BJ (cell line): ENCODE measurements at regions not wholly inside any gene's neighbourhood (a gene's known extent, or its start where the extent isn't known, plus 50 kb on each side); places are given as distances from the start of the nearest gene placed in this dataset.

Experiments used
- CTCF ChIA-PET: fragments of 350-600 bp; formaldehyde crosslinking; extraction: SDS; loops from one replicate; lab custom pipeline; 2021; ENCODE audit warnings: antibody characterized with exemption, inconsistent platforms; lab: Yijun Ruan, JAX
- POLR2A ChIA-PET: fragments of 300-600 bp; sonication (Branson Sonifier 250); formaldehyde crosslinking; extraction: SDS; loops from one replicate; lab custom pipeline; 2021; ENCODE audit warnings: antibody characterized with exemption; lab: Charles Lee
- DNase-seq: peaks from one replicate; pipeline ENCODE4 v3.0.0-alpha.2; 2011; ENCODE audit warnings: low read depth
- H3K27me3 ChIP-seq: 2 replicates; pipeline ENCODE4 v1.6.0; 2011; ENCODE audit warnings: low read length; ENCODE audit not compliant: control insufficient read depth, insufficient read depth
- H3K36me3 ChIP-seq: 2 replicates; pipeline ENCODE4 v1.5.1; 2011; ENCODE audit warnings: low read length; ENCODE audit not compliant: control insufficient read depth, insufficient read depth
- H3K4me3 ChIP-seq: 2 replicates; pipeline ENCODE4 v1.5.1; 2011; ENCODE audit warnings: low read depth, mild to moderate bottlenecking, control low read depth, low read length
- TF ChIP-seq, protein P1 (sequence below): IDR thresholded peaks from 2 replicates; pipeline ENCODE4 v1.5.1; 2011; ENCODE audit warnings: low read depth, mild to moderate bottlenecking, control low read depth, inconsistent platforms, low read length, moderate library complexity; ENCODE audit not compliant: insufficient read depth

GRCh38 chr12:107344035-107344808 lies 250.9 kb upstream of the CRY1 start:
- TF ChIP-seq, protein P1, sequence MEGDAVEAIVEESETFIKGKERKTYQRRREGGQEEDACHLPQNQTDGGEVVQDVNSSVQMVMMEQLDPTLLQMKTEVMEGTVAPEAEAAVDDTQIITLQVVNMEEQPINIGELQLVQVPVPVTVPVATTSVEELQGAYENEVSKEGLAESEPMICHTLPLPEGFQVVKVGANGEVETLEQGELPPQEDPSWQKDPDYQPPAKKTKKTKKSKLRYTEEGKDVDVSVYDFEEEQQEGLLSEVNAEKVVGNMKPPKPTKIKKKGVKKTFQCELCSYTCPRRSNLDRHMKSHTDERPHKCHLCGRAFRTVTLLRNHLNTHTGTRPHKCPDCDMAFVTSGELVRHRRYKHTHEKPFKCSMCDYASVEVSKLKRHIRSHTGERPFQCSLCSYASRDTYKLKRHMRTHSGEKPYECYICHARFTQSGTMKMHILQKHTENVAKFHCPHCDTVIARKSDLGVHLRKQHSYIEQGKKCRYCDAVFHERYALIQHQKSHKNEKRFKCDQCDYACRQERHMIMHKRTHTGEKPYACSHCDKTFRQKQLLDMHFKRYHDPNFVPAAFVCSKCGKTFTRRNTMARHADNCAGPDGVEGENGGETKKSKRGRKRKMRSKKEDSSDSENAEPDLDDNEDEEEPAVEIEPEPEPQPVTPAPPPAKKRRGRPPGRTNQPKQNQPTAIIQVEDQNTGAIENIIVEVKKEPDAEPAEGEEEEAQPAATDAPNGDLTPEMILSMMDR, result no peak
- DNase-seq, result no peak
- Histone ChIP-seq H3K27me3 (no peaks in the 10 kb centered on the region), H3K4me3 (no peak overlapping the region), H3K36me3 (no peaks in the 10 kb centered on the region)
- ChIA-PET CTCF (interaction anchor here (0.7 kb wide), 1 partner anchor 58 kb away, joined by 3 read pairs; no protein-coding TSS in a partner anchor), POLR2A (no interaction called here)

DNA sequence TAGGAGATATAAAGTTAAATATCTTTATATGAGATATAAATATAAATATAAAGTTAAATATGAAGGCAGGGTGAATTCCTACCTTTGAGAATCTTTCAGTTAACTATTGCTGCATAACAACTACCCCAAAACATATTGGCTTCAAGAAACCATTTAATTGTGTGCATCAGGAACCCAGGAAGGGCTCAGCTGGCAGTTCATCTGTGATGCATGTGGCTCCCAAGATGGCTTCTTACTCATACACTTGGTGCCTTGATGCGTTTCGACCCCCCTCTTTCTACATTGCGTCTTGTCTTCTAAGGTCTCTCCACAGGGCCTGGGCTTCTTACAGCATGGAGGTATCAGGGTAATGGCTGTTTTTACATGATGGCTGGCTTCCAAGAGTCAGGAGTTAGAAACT lies 253.9 kb upstream of the CRY1 start:
- TF ChIP-seq, protein P1, result no peak
- ChIA-PET POLR2A (no interaction called here), CTCF (interaction anchor here (0.9 kb wide), 1 partner anchor 260 kb away, joined by 3 read pairs; no protein-coding TSS in a partner anchor)
- no peaks in the 10 kb centered on the region for H3K27me3 ChIP-seq
- DNase-seq, result no peak
- no peak overlapping the region for H3K4me3 ChIP-seq
- H3K36me3 ChIP-seq, result no peaks in the 10 kb centered on the region

- ChIA-PET POLR2A (no interaction called here), CTCF (interaction anchor here (0.6 to 1.7 kb wide), 2 partner anchors 53 to 218 kb away, joined by 3 to 7 read pairs; no protein-coding TSS in a partner anchor)
- Histone ChIP-seq H3K36me3 (no peaks in the 10 kb centered on the region), H3K4me3 (no peak overlapping the region), H3K27me3 (no peaks in the 10 kb centered on the region)
- TF ChIP-seq, protein P1, result no peak
- DNase-seq, result no peak
Measured at GRCh38 chr12:107349008-107349747, 255.8 kb upstream of the CRY1 start.

DNA sequence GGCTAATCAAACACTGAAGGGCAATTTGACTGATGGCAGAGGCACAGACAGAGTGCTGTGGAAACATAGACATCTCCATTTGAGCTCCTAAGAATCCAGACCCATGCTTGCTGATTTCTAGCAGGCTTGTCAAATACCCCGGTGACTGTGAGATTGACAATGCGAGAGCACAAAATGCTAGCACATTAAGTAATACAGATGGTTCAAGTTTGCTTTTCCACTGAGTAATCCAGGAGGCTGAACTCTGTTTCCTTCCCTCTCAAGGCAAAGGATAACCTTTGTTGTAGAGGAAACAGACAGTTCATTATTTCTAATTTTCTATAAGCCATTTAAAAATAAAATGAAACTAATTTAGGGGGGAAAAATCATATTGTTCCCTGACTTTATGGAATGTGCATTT lies 256.5 kb upstream of the CRY1 start:
- H3K36me3 ChIP-seq, result no peaks in the 10 kb centered on the region
- ChIA-PET CTCF (interaction anchor here (1.7 kb wide), 1 partner anchor 218 kb away, joined by 7 read pairs; no protein-coding TSS in a partner anchor), POLR2A (no interaction called here)
- no peak for DNase-seq
- H3K27me3 ChIP-seq, result no peaks in the 10 kb centered on the region
- TF ChIP-seq, protein P1, result no peak
- no peak overlapping the region for H3K4me3 ChIP-seq

DNA sequence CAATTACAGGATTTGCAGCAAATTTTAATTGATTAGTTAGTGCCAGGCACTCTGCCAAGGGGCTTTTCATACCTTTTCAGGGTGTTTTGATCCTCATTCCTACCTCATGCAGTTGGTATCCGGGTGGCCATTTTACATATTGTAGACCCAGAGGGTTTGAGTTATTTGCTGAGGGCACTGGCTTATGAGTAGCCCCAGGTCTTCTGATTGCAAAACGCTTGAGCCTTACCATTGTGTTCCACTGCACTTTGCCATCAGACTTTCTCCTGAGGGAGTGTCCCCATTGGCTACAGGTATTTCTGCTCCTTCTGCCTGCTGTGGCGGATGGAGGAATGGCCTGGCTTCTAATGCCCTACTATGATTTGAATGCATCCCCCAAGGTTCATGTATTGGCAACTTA lies 257.8 kb upstream of the CRY1 start:
- no peak for DNase-seq
- H3K36me3 ChIP-seq, result no peaks in the 10 kb centered on the region
- H3K4me3 ChIP-seq, result no peak overlapping the region
- ChIA-PET CTCF (no interaction called here), POLR2A (no interaction called here)
- no peaks in the 10 kb centered on the region for H3K27me3 ChIP-seq
- TF ChIP-seq, protein P1, result no peak
